ENCODE measurements at regions not wholly inside any gene's neighbourhood (a gene's known extent, or its start where the extent isn't known, plus 50 kb on each side); places are given as distances from the start of the nearest gene placed in this dataset.

- Histone ChIP-seq H4K20me1 (ENCODE audit: control insufficient read depth, extremely low read depth, insufficient read depth, low read length) (no peaks in the 10 kb centered on the region), H3K4me1 (ENCODE audit: control insufficient read depth, extremely low read depth, insufficient read depth, low read length) (no peaks in the 10 kb centered on the region), H3K9me1 (ENCODE audit: control insufficient read depth, extremely low read depth, insufficient read depth, low read length) (no peaks in the 10 kb centered on the region), H3K27ac (ENCODE audit: control insufficient read depth, insufficient read depth, low read length) (no peak overlapping the region), H3K4me3 (ENCODE audit: control insufficient read depth in 2 of 3, extremely low read depth in 1 of 3, insufficient read depth in 2 of 3, low read depth in 1 of 3, low read length in 3 of 3) (no peak overlapping the region), H3K36me3 (ENCODE audit: control insufficient read depth in 2 of 2, extremely low read depth in 1 of 2, insufficient read depth in 2 of 2, low read length in 2 of 2) (no peaks in the 10 kb centered on the region), H3K9ac (ENCODE audit: control insufficient read depth, extremely low read depth, insufficient read depth, low read length) (no peak overlapping the region), H3K4me2 (ENCODE audit: control insufficient read depth, extremely low read depth, insufficient read depth, low read depth, low read length) (no peak overlapping the region), H3K27me3 (ENCODE audit: control insufficient read depth, extremely low read depth, insufficient read depth, low read length) (no peaks in the 10 kb centered on the region), H2AFZ (ENCODE audit: control insufficient read depth, low read length) (no peak overlapping the region), H3K9me3 (ENCODE audit: control insufficient read depth, low read depth, low read length) (no peaks in the 10 kb centered on the region), H3K79me2 (ENCODE audit: control insufficient read depth, insufficient read depth, low read length) (no peaks in the 10 kb centered on the region)
- no peak for FAIRE-seq
- TF ChIP-seq CTCF (optimal IDR thresholded peaks at IDR 0.05 in 1 of 3, IDR thresholded peaks at IDR 0.05 in 1 of 3, conservative IDR thresholded peaks at IDR 0.05 in 1 of 3; ENCODE audit: extremely low read depth in 1 of 3, insufficient read depth in 2 of 3, low read length in 3 of 3) (no peak), EZH2 (IDR thresholded peaks at IDR 0.05; ENCODE audit: low read length) (no peak)
- no peak for DNase-seq (ENCODE audit: low read depth, low spot score)
- dilution Hi-C loops (cut with MboI; ENCODE audit: extremely low pct_ligation_motif_present, low sequenced_read_pairs), result no loop called here
These were observed 160.6 kb upstream of the RAP2B start for GRCh38 chr3:153001210-153002078.

GRCh38 chr3:153003441-153003840 is 158.6 kb upstream of the RAP2B start:
- no peak overlapping the region for H3K27ac ChIP-seq (ENCODE audit: control insufficient read depth, insufficient read depth, low read length)
- H3K79me2 ChIP-seq (ENCODE audit: control insufficient read depth, insufficient read depth, low read length), result no peaks in the 10 kb centered on the region
- no peaks in the 10 kb centered on the region for H4K20me1 ChIP-seq (ENCODE audit: control insufficient read depth, extremely low read depth, insufficient read depth, low read length)
- H3K4me3 ChIP-seq (ENCODE audit: control insufficient read depth in 2 of 3, extremely low read depth in 1 of 3, insufficient read depth in 2 of 3, low read depth in 1 of 3, low read length in 3 of 3), result no peak overlapping the region
- dilution Hi-C loops (cut with MboI; ENCODE audit: extremely low pct_ligation_motif_present, low sequenced_read_pairs), result no loop called here
- no peak for DNase-seq (ENCODE audit: low read depth, low spot score)
- no peak overlapping the region for H3K9ac ChIP-seq (ENCODE audit: control insufficient read depth, extremely low read depth, insufficient read depth, low read length)
- TF ChIP-seq CTCF (optimal IDR thresholded peaks at IDR 0.05 in 1 of 3, IDR thresholded peaks at IDR 0.05 in 1 of 3, conservative IDR thresholded peaks at IDR 0.05 in 1 of 3; ENCODE audit: extremely low read depth in 1 of 3, insufficient read depth in 2 of 3, low read length in 3 of 3) (no peak), EZH2 (IDR thresholded peaks at IDR 0.05; ENCODE audit: low read length) (no peak)
- no peaks in the 10 kb centered on the region for H3K9me3 ChIP-seq (ENCODE audit: control insufficient read depth, low read depth, low read length)
- H3K9me1 ChIP-seq (ENCODE audit: control insufficient read depth, extremely low read depth, insufficient read depth, low read length), result no peaks in the 10 kb centered on the region
- no peaks in the 10 kb centered on the region for H3K36me3 ChIP-seq (ENCODE audit: control insufficient read depth in 2 of 2, extremely low read depth in 1 of 2, insufficient read depth in 2 of 2, low read length in 2 of 2)
- no peak for FAIRE-seq
- H2AFZ ChIP-seq (ENCODE audit: control insufficient read depth, low read length), result no peak overlapping the region
- H3K27me3 ChIP-seq (ENCODE audit: control insufficient read depth, extremely low read depth, insufficient read depth, low read length), result no peaks in the 10 kb centered on the region
- no peaks in the 10 kb centered on the region for H3K4me1 ChIP-seq (ENCODE audit: control insufficient read depth, extremely low read depth, insufficient read depth, low read length)
- no peak overlapping the region for H3K4me2 ChIP-seq (ENCODE audit: control insufficient read depth, extremely low read depth, insufficient read depth, low read depth, low read length)
